Subcutaneous abdominal adipose tissue (tissue), 5 donors: ENCODE measurements at regions not wholly inside any gene's neighbourhood (a gene's known extent, or its start where the extent isn't known, plus 50 kb on each side); places are given as distances from the start of the nearest gene placed in this dataset.
A peak's percentile ranks its signal among the peaks of the same experiment; 100 is the strongest.

Source experiments
- H3K27ac ChIP-seq: one replicate; pipeline ENCODE4 v1.7.0; 2013; ENCODE audit warnings: low read depth, mild to moderate bottlenecking, inconsistent platforms, low read length, moderate library complexity
- H3K27me3 ChIP-seq, 5 donors: one replicate each; pipeline ENCODE4 v1.7.0; 2013; ENCODE audit warnings: low read length in 5 of 5, inconsistent platforms in 1 of 5; ENCODE audit not compliant: control insufficient read depth in 5 of 5, insufficient read depth in 4 of 5
- H3K36me3 ChIP-seq, 5 donors: one replicate each; pipeline ENCODE4 v1.7.0; 2013; ENCODE audit warnings: low read length in 5 of 5; ENCODE audit not compliant: control insufficient read depth in 5 of 5, insufficient read depth in 5 of 5
- H3K4me1 ChIP-seq, 5 donors: one replicate each; pipeline ENCODE4 v1.7.0; 2013; ENCODE audit warnings: low read length in 5 of 5, mild to moderate bottlenecking in 3 of 5, moderate library complexity in 1 of 5; ENCODE audit not compliant: control insufficient read depth in 5 of 5, insufficient read depth in 5 of 5
- H3K4me3 ChIP-seq, 5 donors: one replicate each; pipeline ENCODE4 v1.7.0; 2013; ENCODE audit warnings: low read length in 5 of 5, low read depth in 1 of 5
- H3K9ac ChIP-seq, 5 donors: one replicate each; pipeline ENCODE4 v1.7.0; 2013; ENCODE audit warnings: low read length in 5 of 5, mild to moderate bottlenecking in 4 of 5, moderate library complexity in 3 of 5
- H3K9me3 ChIP-seq, 5 donors: one replicate each; pipeline ENCODE4 v1.7.0; 2013; ENCODE audit warnings: low read length in 5 of 5; ENCODE audit not compliant: control insufficient read depth in 5 of 5
- donor health status: healthy.
- donor health status: healthy.
- donor health status: healthy.
- donor health status: healthy.
- donor health status: healthy.

DNA sequence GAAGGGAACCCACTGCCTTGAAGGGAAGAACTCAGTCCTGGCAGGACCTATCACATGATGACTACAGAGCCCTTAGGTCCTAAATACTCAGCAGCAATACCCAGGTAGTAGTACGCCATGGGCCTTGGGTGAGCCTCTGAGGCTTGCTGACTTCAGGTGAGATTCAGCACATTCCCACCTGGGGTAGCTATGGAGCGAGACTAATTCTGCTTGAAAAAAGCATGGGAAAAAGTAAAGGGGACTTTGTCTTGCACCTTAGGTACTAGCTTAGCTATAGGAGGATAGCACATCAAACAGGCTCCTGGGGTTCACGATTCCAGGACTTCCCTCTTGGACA, 98.2 kb upstream of the MEOX2 start:
- Histone ChIP-seq H3K4me1 (peaks cover 0 to 8% (median 6%) of the 10 kb centered on the region in 5 donors), H3K27ac (no peak overlapping the region), H3K4me3 (no peak overlapping the region), H3K9me3 (no peaks in the 10 kb centered on the region), H3K9ac (no peak overlapping the region), H3K27me3 (no peaks in the 10 kb centered on the region), H3K36me3 (no peaks in the 10 kb centered on the region)

DNA sequence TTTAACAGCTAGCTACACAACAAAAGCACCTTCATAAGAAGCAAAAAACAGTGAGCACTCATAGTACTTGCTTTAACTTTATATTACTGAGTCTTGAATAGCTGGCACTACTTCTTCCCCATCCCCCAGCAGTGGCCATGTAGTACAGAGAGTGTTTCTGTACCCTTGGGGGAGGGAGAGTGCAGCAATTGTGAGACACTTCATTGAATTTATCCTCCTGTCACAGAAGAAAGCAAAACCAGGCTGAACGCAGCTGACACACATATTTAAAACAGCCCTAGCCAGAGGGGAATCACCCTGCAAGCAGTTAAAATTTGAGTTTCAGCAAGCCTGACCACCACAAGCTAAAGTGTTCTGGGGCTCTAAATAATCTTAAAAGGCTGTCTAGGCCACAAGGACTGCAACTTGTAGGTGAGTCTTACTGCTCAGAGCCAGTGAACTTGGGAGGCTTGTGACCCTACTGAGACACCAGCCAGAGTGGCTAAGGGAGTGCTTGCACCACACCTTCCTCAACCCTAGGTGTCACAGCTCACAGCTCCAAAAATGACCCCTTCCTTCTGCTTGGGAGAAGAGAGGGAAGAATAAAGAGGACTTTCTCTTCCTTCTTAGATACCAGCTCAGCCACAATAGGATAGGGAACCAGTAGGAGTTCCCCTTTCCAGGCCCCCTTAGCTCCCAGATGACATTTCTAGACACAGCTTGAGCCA, 97.7 kb upstream of the MEOX2 start:
- Histone ChIP-seq H3K27ac (no peak overlapping the region), H3K4me3 (no peak overlapping the region), H3K36me3 (no peaks in the 10 kb centered on the region), H3K9ac (no peak overlapping the region), H3K27me3 (no peaks in the 10 kb centered on the region), H3K9me3 (no peaks in the 10 kb centered on the region), H3K4me1 (peaks cover 0 to 8% (median 6%) of the 10 kb centered on the region in 5 donors)

DNA sequence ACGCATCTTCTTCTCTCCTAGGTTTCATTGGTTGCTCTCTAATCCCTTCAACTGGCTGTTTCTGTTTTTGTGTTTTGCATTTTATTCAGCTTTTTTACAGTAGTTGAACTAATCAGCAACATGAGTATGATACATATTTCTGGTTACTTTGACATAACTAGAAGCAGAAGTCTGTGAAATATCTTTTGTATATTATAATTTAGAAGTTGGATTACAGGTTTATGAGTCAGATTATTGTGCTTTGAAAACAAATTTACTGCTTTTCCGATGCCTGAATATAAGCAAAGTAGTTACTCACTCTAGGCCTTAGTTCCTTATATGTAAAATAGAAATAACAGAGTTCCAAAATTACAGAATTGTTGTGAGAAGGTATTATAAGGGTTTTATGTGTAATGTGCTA, 96.2 kb upstream of the MEOX2 start:
- no peaks in the 10 kb centered on the region for H3K9me3 ChIP-seq
- no peaks in the 10 kb centered on the region for H3K36me3 ChIP-seq
- no peak overlapping the region for H3K4me3 ChIP-seq
- H3K27ac ChIP-seq = no peak overlapping the region
- H3K4me1 ChIP-seq = peaks cover 0 to 12% (median 8%) of the 10 kb centered on the region in 5 donors
- H3K9ac ChIP-seq = no peak overlapping the region
- no peaks in the 10 kb centered on the region for H3K27me3 ChIP-seq

DNA sequence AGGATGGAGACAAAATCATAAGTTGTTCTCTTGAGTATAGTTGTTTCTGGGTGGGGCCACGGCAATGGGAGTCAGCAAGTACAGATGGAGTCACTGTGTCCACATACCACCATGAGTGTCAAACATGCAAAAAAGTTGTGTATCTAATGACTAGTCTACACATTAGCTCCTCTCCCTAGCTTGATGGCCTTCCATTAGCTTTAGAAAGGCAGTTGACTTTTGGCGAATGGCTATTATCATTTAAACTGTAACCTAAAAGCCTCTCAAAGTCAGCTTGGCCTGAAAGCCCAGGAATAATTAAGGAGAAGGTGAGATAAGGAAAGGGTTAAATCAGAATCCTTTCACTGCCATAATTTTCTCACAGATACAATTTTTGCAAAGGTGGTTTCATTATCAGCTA, 95.5 kb upstream of the MEOX2 start:
- no peaks in the 10 kb centered on the region for H3K9me3 ChIP-seq
- no peak overlapping the region for H3K4me3 ChIP-seq
- H3K4me1 ChIP-seq = peaks cover 0 to 19% (median 8%) of the 10 kb centered on the region in 5 donors
- no peak overlapping the region for H3K9ac ChIP-seq
- no peak overlapping the region for H3K27ac ChIP-seq
- H3K36me3 ChIP-seq = no peaks in the 10 kb centered on the region
- H3K27me3 ChIP-seq = no peaks in the 10 kb centered on the region

DNA sequence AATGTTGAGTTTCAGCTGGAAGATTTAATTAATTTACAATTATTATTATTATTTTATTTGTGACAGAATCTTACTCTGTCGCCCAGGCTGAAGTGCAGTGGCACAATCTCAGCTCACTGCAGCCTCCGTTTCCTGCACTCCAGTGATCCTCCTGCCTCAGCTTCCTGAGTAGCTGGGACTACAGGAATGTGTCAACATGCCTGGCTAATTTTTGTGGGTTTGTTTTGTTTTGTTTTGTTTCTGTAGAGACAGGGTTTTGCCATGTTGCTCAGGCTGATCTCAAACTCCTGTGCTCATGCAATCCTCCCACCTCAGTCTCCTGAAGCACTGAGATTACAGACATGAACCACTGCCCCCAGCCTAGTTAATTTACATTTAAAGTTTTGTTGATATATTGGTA, 93.8 kb upstream of the MEOX2 start:
- peaks cover 0 to 19% (median 8%) of the 10 kb centered on the region in 5 donors for H3K4me1 ChIP-seq
- H3K9me3 ChIP-seq = no peaks in the 10 kb centered on the region
- H3K36me3 ChIP-seq = no peaks in the 10 kb centered on the region
- no peak overlapping the region for H3K27ac ChIP-seq
- no peaks in the 10 kb centered on the region for H3K27me3 ChIP-seq
- H3K4me3 ChIP-seq = no peak overlapping the region
- no peak overlapping the region for H3K9ac ChIP-seq

DNA sequence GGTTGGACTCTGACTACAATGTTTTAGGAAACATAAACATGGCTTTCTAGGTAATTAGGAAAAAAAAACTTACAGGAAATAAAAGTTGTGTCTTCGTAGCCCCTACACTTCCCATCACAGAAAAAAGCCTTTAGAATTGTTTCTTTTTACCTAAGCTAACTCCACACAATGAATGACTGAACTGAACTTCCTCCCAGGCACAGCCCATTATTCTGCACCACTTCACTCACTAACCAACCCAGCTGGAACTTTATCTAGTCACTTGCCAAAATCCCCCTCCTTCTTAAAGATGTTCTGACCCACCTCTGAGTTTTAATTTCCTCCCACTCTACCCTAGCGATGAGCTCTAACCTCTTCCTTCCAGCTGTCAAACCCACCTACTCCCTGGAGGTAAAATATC, 91.7 kb upstream of the MEOX2 start:
- Histone ChIP-seq H3K4me1 (peaks cover 0 to 13% (median 0%) of the 10 kb centered on the region in 5 donors), H3K9ac (no peak overlapping the region), H3K4me3 (no peak overlapping the region)

DNA sequence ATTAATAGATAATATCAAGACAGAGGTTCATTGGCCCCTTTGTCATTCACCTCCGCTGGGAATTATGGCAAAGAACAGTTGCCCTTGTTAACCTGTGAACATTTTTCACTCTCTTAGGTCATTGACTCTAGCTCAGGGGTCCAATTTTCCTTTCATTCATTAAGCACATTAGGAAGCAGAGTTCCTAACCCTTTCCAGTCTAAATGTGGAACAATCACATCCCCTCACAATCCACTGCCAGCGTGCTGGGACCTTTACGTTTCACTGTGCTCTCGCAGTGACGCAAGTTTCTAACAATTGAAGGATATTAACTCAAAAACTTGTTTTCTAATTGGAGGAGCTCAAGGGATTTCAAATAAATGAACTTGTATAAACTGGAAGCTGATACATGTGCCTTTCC, 79.3 kb upstream of the MEOX2 start:
- H3K27ac ChIP-seq = peak overlapping the region; percentile 55
- no peak overlapping the region for H3K4me3 ChIP-seq
- no peaks in the 10 kb centered on the region for H3K27me3 ChIP-seq
- H3K4me1 ChIP-seq = peaks cover 0 to 11% (median 8%) of the 10 kb centered on the region in 5 donors
- H3K9ac ChIP-seq = no peak overlapping the region
- H3K9me3 ChIP-seq = peaks cover 0 to 3% (median 0%) of the 10 kb centered on the region in 5 donors
- H3K36me3 ChIP-seq = no peaks in the 10 kb centered on the region

More for the DNA sequence above, 91.7 kb upstream of the MEOX2 start:
- H3K36me3 ChIP-seq = no peaks in the 10 kb centered on the region
- H3K27ac ChIP-seq = no peak overlapping the region
- H3K9me3 ChIP-seq = no peaks in the 10 kb centered on the region
- H3K27me3 ChIP-seq = no peaks in the 10 kb centered on the region

DNA sequence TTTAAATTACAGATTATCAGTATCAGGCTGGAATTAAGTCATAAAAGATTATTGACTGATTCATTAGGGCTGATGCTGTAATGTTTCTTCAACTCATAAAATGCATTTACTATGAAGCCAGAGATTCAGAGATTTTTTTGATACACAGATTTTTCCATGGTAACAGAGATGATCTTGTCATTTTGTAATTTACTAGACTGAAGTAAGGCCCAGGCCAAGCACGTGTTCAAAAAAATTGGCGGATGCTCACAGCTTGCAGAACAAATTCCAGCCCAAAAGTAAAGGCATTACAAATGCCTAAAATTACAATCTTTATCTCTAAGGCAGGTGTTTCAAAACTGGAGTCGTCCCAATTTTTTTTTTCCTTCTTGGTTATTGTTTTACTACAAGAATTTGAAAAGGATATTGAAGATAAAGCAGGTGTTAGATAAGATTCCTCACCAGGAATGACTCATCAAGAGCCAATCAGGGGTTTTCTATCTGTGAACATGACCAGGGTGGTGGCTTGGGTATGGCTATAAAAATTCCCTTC, 78.4 kb upstream of the MEOX2 start:
- H3K4me1 ChIP-seq = peaks cover 0 to 11% (median 8%) of the 10 kb centered on the region in 5 donors
- no peaks in the 10 kb centered on the region for H3K27me3 ChIP-seq
- peaks cover 0 to 3% (median 0%) of the 10 kb centered on the region in 5 donors for H3K9me3 ChIP-seq
- no peak overlapping the region for H3K4me3 ChIP-seq
- no peaks in the 10 kb centered on the region for H3K36me3 ChIP-seq
- H3K27ac ChIP-seq = peak overlapping the region; percentile 55
- H3K9ac ChIP-seq = no peak overlapping the region

DNA sequence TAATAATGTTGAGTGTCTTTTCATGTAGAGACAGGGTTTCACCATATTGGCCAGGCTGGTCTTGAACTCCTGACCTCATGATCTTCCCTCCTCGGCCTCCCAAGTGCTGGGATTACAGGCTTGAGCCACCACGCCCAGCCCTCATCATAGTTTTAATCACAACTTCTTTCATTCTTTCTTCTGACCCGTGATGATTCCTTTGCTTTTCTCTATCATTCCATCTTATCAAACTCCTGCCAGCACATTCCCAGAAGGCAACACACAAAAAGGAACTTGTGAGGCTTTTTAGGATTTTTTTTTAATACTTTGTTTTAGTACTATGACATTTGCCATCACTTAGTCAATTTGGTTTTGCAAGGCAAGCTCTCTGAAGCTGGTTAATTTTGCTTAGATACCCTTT, 77.5 kb upstream of the MEOX2 start:
- Histone ChIP-seq H3K27ac (peak overlapping the region; percentile 55), H3K27me3 (no peaks in the 10 kb centered on the region), H3K36me3 (no peaks in the 10 kb centered on the region), H3K9ac (no peak overlapping the region), H3K9me3 (peaks cover 0 to 3% (median 0%) of the 10 kb centered on the region in 5 donors), H3K4me1 (peaks cover 0 to 11% (median 8%) of the 10 kb centered on the region in 5 donors), H3K4me3 (no peak overlapping the region)

DNA sequence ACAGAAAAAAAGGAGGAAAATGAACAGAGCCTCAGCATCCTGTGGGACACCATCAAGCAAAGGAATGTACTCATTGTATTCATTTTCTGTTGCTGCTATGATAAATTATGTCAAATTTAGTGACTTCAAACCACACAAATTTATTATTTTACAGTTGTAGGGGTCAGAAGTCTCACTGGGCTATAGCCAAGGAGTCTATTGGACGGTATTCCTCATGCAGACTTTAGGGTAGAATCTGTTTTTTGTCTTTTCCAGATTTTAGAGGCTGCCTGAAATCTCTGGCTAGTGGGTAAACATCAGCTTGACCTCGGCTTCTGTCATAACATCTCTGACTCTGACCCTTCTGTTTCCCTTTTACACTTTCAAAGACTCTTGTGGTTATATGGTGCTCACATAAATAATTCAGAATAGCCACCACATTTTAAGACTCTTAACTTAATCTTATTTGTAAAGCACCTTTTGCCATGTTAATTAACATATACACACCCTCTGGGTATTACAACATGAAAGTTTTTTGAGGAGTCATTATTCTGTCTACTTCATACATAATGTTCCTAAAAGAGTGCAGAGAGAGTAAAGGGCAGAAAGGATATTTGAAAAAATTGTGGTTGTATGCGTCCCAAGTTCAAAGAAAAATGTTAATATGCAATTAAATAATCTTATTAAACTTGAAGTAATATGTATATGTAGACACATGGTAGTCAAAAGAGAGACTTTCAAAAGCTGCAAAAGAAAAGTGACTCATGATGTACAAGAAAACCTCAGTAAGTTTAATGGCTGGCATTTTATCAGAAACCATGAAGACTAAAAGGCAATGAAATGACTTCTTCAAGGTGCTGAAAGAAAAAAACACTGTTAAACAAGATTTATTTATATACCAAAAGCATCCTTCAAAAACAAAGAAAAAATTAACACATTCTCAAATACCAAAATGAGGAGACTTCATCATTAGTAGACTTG, 70.8 kb upstream of the MEOX2 start:
- Histone ChIP-seq H3K27me3 (no peaks in the 10 kb centered on the region), H3K9ac (no peak overlapping the region), H3K27ac (no peak overlapping the region), H3K4me1 (peaks cover 0 to 3% (median 0%) of the 10 kb centered on the region in 5 donors), H3K36me3 (no peaks in the 10 kb centered on the region), H3K9me3 (no peaks in the 10 kb centered on the region), H3K4me3 (no peak overlapping the region)
